H1 (cell line): ENCODE measurements at regions not wholly inside any gene's neighbourhood (a gene's known extent, or its start where the extent isn't known, plus 50 kb on each side); places are given as distances from the start of the nearest gene placed in this dataset.

Experiments
- CTCF ChIA-PET: fragments of 300-600 bp; sonication (Branson Sonifier 250); formaldehyde crosslinking; loops from one replicate; lab custom pipeline; 2021; ENCODE audit not compliant: partially characterized antibody; lab: Charles Lee
- POLR2A ChIA-PET: fragments of 300-600 bp; sonication (Branson Sonifier 250); formaldehyde crosslinking; loops from one replicate; lab custom pipeline; 2021; ENCODE audit warnings: inconsistent platforms; ENCODE audit not compliant: partially characterized antibody; lab: Charles Lee
- DNase-seq, 2 experiments: peaks; one replicate each; pipeline versions ENCODE4 v3.0.0 to v3.0.0-alpha.2; 2010 to 2022; ENCODE audit warnings: low spot score in 2 of 2, low read depth in 1 of 2, mixed read lengths in 1 of 2
- FAIRE-seq: peaks from 2 replicates; lab custom pipeline; 2011; peaks lifted over from hg19 to GRCh38; lab: Jason Lieb, UNC
- H2AFZ ChIP-seq: 2 replicates; pipeline ENCODE4 v1.8.1; 2012; ENCODE audit warnings: low read length, inconsistent platforms
- H2AK5ac ChIP-seq: 2 replicates; pipeline ENCODE4 v1.6.1; 2013; ENCODE audit warnings: low read depth, low read length
- H2BK120ac ChIP-seq: replicated peaks from 2 replicates; pipeline ENCODE3; 2013; ENCODE audit warnings: low read depth, low read length, inconsistent platforms
- H2BK12ac ChIP-seq: 2 replicates; pipeline ENCODE4 v1.6.1; 2013; ENCODE audit warnings: low read depth, low read length
- H2BK15ac ChIP-seq: 2 replicates; pipeline ENCODE4 v1.6.1; 2013; ENCODE audit warnings: low read length
- H2BK20ac ChIP-seq: 2 replicates; pipeline ENCODE4 v1.6.1; 2013; ENCODE audit warnings: low read length
- H2BK5ac ChIP-seq: 2 replicates; pipeline ENCODE4 v1.6.1; 2013; ENCODE audit warnings: low read depth, low read length
- H3K14ac ChIP-seq: 2 replicates; pipeline ENCODE4 v1.6.1; 2013; ENCODE audit warnings: inconsistent platforms; ENCODE audit not compliant: insufficient read length
- H3K18ac ChIP-seq: 2 replicates; pipeline ENCODE4 v1.6.1; 2013; ENCODE audit warnings: low read length; ENCODE audit errors: extremely low read depth
- H3K23ac ChIP-seq: 2 replicates; pipeline ENCODE4 v1.6.1; 2013; ENCODE audit warnings: inconsistent platforms; ENCODE audit not compliant: insufficient read length
- H3K23me2 ChIP-seq: 2 replicates; pipeline ENCODE4 v1.6.1; 2013; ENCODE audit warnings: low read depth, low read length
- H3K27ac ChIP-seq: 2 replicates; pipeline ENCODE4 v1.6.1; 2011; ENCODE audit warnings: low read depth, low read length, inconsistent platforms
- H3K27me3 ChIP-seq, 4 experiments: replicated peaks in 1 of 4; 1 replicate in 1 of 4; 2 replicates in 3 of 4; pipeline versions ENCODE4 v1.6.1 to v1.8.1; 2011 to 2013; ENCODE audit warnings: low read length in 3 of 4, mild to moderate bottlenecking in 3 of 4, inconsistent platforms in 2 of 4, mixed read lengths in 2 of 4, moderate library complexity in 1 of 4; ENCODE audit not compliant: control insufficient read depth in 3 of 4, insufficient read depth in 3 of 4; ENCODE audit errors: extremely low read depth in 1 of 4
- H3K36me3 ChIP-seq, 4 experiments: 2 replicates each; pipeline versions ENCODE4 v1.6.1 to v1.8.1; 2011 to 2013; ENCODE audit warnings: mild to moderate bottlenecking in 4 of 4, low read length in 3 of 4, moderate library complexity in 2 of 4, control low read depth in 1 of 4, inconsistent platforms in 1 of 4; ENCODE audit not compliant: insufficient read depth in 4 of 4, control insufficient read depth in 2 of 4
- H3K4ac ChIP-seq: replicated peaks from 2 replicates; pipeline ENCODE3; 2013; ENCODE audit warnings: low read length, low read depth, mixed read lengths, inconsistent platforms; ENCODE audit not compliant: insufficient read length
- H3K4me1 ChIP-seq, 4 experiments: replicated peaks in 1 of 4; 1 replicate in 1 of 4; 2 replicates in 3 of 4; pipeline versions ENCODE4 v1.6.1 to v1.8.1; 2011 to 2013; ENCODE audit warnings: low read length in 3 of 4, inconsistent platforms in 2 of 4, mixed read lengths in 1 of 4; ENCODE audit not compliant: insufficient read depth in 4 of 4, control insufficient read depth in 3 of 4
- H3K4me2 ChIP-seq, 2 experiments: 2 replicates each; pipeline versions ENCODE4 v1.6.1 to v1.8.1; 2011 to 2013; ENCODE audit warnings: low read depth in 2 of 2, low read length in 2 of 2, control low read depth in 1 of 2, inconsistent platforms in 1 of 2, mild to moderate bottlenecking in 1 of 2; ENCODE audit not compliant: insufficient read depth in 1 of 2
- H3K4me3 ChIP-seq, 4 experiments: fragments of 200-600, 300-600 bp in 1 of 4; sonication (generic), shearing (Covaris generic), sonication (Bioruptor Twin) in 1 of 4; 2 replicates each; pipeline versions ENCODE4 v1.5.1 to v1.8.1; 2011 to 2016; ENCODE audit warnings: low read length in 4 of 4, low read depth in 3 of 4, control low read depth in 2 of 4, inconsistent platforms in 2 of 4, mild to moderate bottlenecking in 2 of 4, mixed read lengths in 1 of 4, moderate library complexity in 1 of 4; ENCODE audit not compliant: insufficient read depth in 2 of 4; ENCODE audit errors: extremely low read depth in 1 of 4
- H3K56ac ChIP-seq: replicated peaks from 2 replicates; pipeline ENCODE3; 2013; ENCODE audit warnings: low read depth, mild to moderate bottlenecking, mixed read lengths, low read length, inconsistent platforms; ENCODE audit not compliant: insufficient read length
- H3K79me1 ChIP-seq: 2 replicates; pipeline ENCODE4 v1.6.1; 2013; ENCODE audit warnings: low read depth, low read length, control low read depth
- H3K79me2 ChIP-seq, 2 experiments: 2 replicates each; pipeline versions ENCODE4 v1.6.1 to v1.8.1; 2012 to 2013; ENCODE audit warnings: low read length in 2 of 2, mild to moderate bottlenecking in 2 of 2, inconsistent platforms in 1 of 2; ENCODE audit not compliant: insufficient read depth in 2 of 2, control insufficient read depth in 1 of 2
- H3K9ac ChIP-seq, 4 experiments: replicated peaks in 1 of 4; 1 replicate in 1 of 4; 2 replicates in 3 of 4; pipeline versions ENCODE4 v1.6.1 to v1.8.1; 2011 to 2013; ENCODE audit warnings: low read depth in 3 of 4, low read length in 3 of 4, control low read depth in 2 of 4, mild to moderate bottlenecking in 2 of 4, moderate library complexity in 2 of 4, inconsistent platforms in 1 of 4; ENCODE audit errors: extremely low read depth in 1 of 4
- H3K9me3 ChIP-seq, 2 experiments: 2 replicates each; pipeline versions ENCODE4 v1.6.1 to v1.8.1; 2012 to 2013; ENCODE audit warnings: mild to moderate bottlenecking in 2 of 2, moderate library complexity in 2 of 2, control low read depth in 1 of 2, inconsistent platforms in 1 of 2, low read depth in 1 of 2, low read length in 1 of 2, mixed read lengths in 1 of 2; ENCODE audit not compliant: insufficient read depth in 2 of 2
- H4K20me1 ChIP-seq, 2 experiments: replicated peaks in 1 of 2; 2 replicates each; pipeline versions ENCODE3 to v1.8.1; 2011 to 2013; ENCODE audit warnings: inconsistent platforms in 2 of 2, low read length in 2 of 2, mild to moderate bottlenecking in 1 of 2; ENCODE audit not compliant: insufficient read depth in 2 of 2, control insufficient read depth in 1 of 2
- H4K5ac ChIP-seq: 2 replicates; pipeline ENCODE4 v1.6.1; 2013; ENCODE audit warnings: low read length, low read depth, mixed read lengths, inconsistent platforms; ENCODE audit not compliant: insufficient read length
- H4K8ac ChIP-seq: 2 replicates; pipeline ENCODE4 v1.8.0; 2013; ENCODE audit warnings: mild to moderate bottlenecking, moderate library complexity, low read length, inconsistent platforms; ENCODE audit not compliant: insufficient read depth; ENCODE audit errors: extremely low read depth
- H4K91ac ChIP-seq: replicated peaks from 2 replicates; pipeline ENCODE3; 2013; ENCODE audit warnings: low read length, mixed read lengths, inconsistent platforms; ENCODE audit not compliant: insufficient read length
- CBX8 ChIP-seq: fragments of 300-800, 300-1000 bp; sonication (generic); IDR thresholded peaks from 2 replicates; pipeline ENCODE4 v1.7.1; 2016; ENCODE audit warnings: low read depth, low read length, borderline replicate concordance
- FOSL1 ChIP-seq: IDR thresholded peaks from 2 replicates; pipeline ENCODE4 v1.6.1; 2011; ENCODE audit warnings: mild to moderate bottlenecking, low read depth, low read length, moderate library complexity; ENCODE audit not compliant: insufficient read depth
- GABPA ChIP-seq: IDR thresholded peaks from 2 replicates; pipeline ENCODE4 v1.6.1; 2011; ENCODE audit warnings: mild to moderate bottlenecking, low read length, moderate library complexity, borderline replicate concordance; ENCODE audit not compliant: insufficient read depth
- NRF1 ChIP-seq: IDR thresholded peaks from 2 replicates; pipeline ENCODE4 v1.6.1; 2011; ENCODE audit warnings: mild to moderate bottlenecking, low read depth, low read length, improper control_type of control experiment
- RBBP5 ChIP-seq: IDR thresholded peaks from 2 replicates; pipeline ENCODE4 v1.7.1; 2012; ENCODE audit warnings: low read depth, mild to moderate bottlenecking, inconsistent platforms, low read length, moderate library complexity, borderline replicate concordance
- SP2 ChIP-seq: IDR thresholded peaks from 2 replicates; pipeline ENCODE4 v1.6.1; 2012; ENCODE audit warnings: mild to moderate bottlenecking, low read length, inconsistent platforms
- TAF1 ChIP-seq: IDR thresholded peaks from 2 replicates; pipeline ENCODE4 v1.6.1; 2011; ENCODE audit warnings: mild to moderate bottlenecking, low read depth, low read length
- USF2 ChIP-seq: IDR thresholded peaks from 2 replicates; pipeline ENCODE4 v1.6.1; 2011; ENCODE audit warnings: low read length, improper control_type of control experiment
- WGBS, 2 experiments: shearing (Covaris generic) in 1 of 2; methylation state at CpG; one replicate each; pipeline versions ENCODE4 v1.1.6 to v1.1.7; 2013 to 2015; ENCODE audit warnings: low lambda C conversion rate in 2 of 2, mixed read lengths in 2 of 2, inconsistent platforms in 1 of 2, low coverage in 1 of 2, missing lambda C conversion rate in 1 of 2; ENCODE audit not compliant: insufficient replicate concordance in 2 of 2, insufficient coverage in 1 of 2, insufficient read length in 1 of 2; ENCODE audit errors: extremely low coverage in 1 of 2, missing lambda C conversion rate in 1 of 2; 5-methylcytosine and 5-hydroxymethylcytosine counted together

- Histone ChIP-seq H3K9ac (no peak overlapping the region), H4K91ac (no peak overlapping the region), H4K20me1 (no peaks in the 10 kb centered on the region), H3K4ac (no peak overlapping the region), H2BK15ac (no peak overlapping the region), H2AFZ (no peak overlapping the region), H3K56ac (no peak overlapping the region), H3K23me2 (peaks cover 2% of the 10 kb centered on the region; the same call in 1 of the 2 replicates), H3K4me3 (no peak overlapping the region), H2BK5ac (no peak overlapping the region), H3K27ac (no peak overlapping the region), H3K79me2 (no peaks in the 10 kb centered on the region), H4K5ac (no peak overlapping the region), H3K4me1 (no peaks in the 10 kb centered on the region), H3K14ac (no peak overlapping the region), H3K23ac (no peak overlapping the region), H3K79me1 (no peaks in the 10 kb centered on the region), H3K36me3 (no peaks in the 10 kb centered on the region), H2BK20ac (no peak overlapping the region), H2BK120ac (no peak overlapping the region), H2AK5ac (no peak overlapping the region), H3K4me2 (no peak overlapping the region), H3K27me3 (no peaks in the 10 kb centered on the region), H4K8ac (no peak overlapping the region), H2BK12ac (no peak overlapping the region), H3K18ac (no peak overlapping the region), H3K9me3 (no peaks in the 10 kb centered on the region)
- ChIA-PET CTCF (no interaction called here), POLR2A (no interaction called here)
- no peak for FAIRE-seq
- TF ChIP-seq SP2 (no peak), RBBP5 (no peak), GABPA (no peak), FOSL1 (no peak), CBX8 (no peak), NRF1 (no peak), TAF1 (no peak), USF2 (no peak)
- WGBS, 2 experiments: 94% methylated on average over 1 of the region's 1 CpG; no CpG with 5 or more reads in 1 of the 2 experiments
- no peak for DNase-seq
Observed at GRCh38 chr18:73666772-73667171, 480.9 kb downstream of the FBXO15 start.
